ENCODE measurements at regions not wholly inside any gene's neighbourhood (a gene's known extent, or its start where the extent isn't known, plus 50 kb on each side); places are given as distances from the start of the nearest gene placed in this dataset.

DNA sequence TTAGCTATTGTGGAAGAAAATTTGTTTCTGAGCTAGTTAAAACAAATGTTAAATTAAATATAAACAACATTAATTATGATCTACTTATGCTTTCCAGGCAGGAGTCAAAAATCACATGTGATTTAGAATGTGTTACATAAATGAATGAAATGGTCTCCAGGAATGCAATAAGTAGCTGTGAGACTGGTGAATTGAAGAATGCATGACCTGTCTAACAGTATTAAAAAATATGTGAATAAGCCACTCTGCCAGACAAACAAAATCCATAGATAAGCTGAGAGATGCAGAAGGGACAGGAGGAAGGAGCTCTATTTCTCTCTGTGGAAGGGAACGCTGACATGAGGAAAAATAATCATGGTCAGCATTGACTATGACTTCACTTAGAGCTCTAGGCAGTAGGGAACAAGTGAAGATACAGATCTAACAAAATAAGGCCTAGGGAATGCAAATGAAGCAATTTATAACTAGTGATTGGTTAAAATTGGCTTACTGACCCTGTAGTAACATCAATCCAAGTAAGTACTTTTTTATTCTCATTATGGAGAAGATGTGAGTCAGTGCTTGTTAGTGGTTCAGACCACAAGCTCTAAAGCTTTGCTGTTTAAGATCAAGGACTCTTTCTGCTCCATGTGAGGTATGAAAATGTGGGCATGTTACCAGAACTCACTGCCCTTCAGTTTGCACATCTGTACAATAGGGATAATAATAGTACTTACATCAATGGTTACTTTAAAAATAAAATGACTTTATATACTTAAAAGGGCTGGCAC, 432.6 kb downstream of the MMUT start:
- H3K4me3 ChIP-seq (replicated peaks; ENCODE audit: low read depth, low read length) = no peak overlapping the region
- TF ChIP-seq, protein P1, sequence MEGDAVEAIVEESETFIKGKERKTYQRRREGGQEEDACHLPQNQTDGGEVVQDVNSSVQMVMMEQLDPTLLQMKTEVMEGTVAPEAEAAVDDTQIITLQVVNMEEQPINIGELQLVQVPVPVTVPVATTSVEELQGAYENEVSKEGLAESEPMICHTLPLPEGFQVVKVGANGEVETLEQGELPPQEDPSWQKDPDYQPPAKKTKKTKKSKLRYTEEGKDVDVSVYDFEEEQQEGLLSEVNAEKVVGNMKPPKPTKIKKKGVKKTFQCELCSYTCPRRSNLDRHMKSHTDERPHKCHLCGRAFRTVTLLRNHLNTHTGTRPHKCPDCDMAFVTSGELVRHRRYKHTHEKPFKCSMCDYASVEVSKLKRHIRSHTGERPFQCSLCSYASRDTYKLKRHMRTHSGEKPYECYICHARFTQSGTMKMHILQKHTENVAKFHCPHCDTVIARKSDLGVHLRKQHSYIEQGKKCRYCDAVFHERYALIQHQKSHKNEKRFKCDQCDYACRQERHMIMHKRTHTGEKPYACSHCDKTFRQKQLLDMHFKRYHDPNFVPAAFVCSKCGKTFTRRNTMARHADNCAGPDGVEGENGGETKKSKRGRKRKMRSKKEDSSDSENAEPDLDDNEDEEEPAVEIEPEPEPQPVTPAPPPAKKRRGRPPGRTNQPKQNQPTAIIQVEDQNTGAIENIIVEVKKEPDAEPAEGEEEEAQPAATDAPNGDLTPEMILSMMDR (IDR thresholded peaks at IDR 0.05; ENCODE audit: insufficient read depth, low read length, poor library complexity, severe bottlenecking) = no peak
- no peaks in the 10 kb centered on the region for H3K36me3 ChIP-seq (ENCODE audit: control insufficient read depth, insufficient read depth, low read length)
- no peaks in the 10 kb centered on the region for H3K27me3 ChIP-seq (replicated peaks; ENCODE audit: control insufficient read depth, insufficient read depth, low read length)
- no peak for DNase-seq (ENCODE audit: extremely low read depth, insufficient read length)

DNA sequence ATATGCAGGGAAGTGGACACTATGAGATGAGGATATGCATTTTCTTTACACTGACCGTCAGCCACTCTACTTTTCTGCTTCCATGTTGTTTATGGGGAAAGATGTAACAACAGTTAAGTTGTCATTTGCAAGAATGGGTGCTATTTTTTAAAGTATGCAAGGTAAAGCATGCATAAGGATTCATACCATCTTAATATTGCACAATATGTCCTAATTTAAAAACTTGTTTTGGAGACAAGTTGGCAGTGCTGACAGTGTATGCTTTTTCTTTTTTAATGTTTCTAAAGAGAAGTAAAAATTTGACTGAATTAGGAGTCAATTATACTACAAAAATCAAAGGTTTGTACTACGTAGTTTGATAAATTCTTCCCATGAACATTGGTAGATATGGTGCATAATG, 435.4 kb downstream of the MMUT start:
- H3K4me3 ChIP-seq (replicated peaks; ENCODE audit: low read depth, low read length) = no peak overlapping the region
- DNase-seq (ENCODE audit: extremely low read depth, insufficient read length) = no peak
- TF ChIP-seq, protein P1 (IDR thresholded peaks at IDR 0.05; ENCODE audit: insufficient read depth, low read length, poor library complexity, severe bottlenecking) = no peak
- H3K36me3 ChIP-seq (ENCODE audit: control insufficient read depth, insufficient read depth, low read length) = no peaks in the 10 kb centered on the region
- H3K27me3 ChIP-seq (replicated peaks; ENCODE audit: control insufficient read depth, insufficient read depth, low read length) = no peaks in the 10 kb centered on the region

DNA sequence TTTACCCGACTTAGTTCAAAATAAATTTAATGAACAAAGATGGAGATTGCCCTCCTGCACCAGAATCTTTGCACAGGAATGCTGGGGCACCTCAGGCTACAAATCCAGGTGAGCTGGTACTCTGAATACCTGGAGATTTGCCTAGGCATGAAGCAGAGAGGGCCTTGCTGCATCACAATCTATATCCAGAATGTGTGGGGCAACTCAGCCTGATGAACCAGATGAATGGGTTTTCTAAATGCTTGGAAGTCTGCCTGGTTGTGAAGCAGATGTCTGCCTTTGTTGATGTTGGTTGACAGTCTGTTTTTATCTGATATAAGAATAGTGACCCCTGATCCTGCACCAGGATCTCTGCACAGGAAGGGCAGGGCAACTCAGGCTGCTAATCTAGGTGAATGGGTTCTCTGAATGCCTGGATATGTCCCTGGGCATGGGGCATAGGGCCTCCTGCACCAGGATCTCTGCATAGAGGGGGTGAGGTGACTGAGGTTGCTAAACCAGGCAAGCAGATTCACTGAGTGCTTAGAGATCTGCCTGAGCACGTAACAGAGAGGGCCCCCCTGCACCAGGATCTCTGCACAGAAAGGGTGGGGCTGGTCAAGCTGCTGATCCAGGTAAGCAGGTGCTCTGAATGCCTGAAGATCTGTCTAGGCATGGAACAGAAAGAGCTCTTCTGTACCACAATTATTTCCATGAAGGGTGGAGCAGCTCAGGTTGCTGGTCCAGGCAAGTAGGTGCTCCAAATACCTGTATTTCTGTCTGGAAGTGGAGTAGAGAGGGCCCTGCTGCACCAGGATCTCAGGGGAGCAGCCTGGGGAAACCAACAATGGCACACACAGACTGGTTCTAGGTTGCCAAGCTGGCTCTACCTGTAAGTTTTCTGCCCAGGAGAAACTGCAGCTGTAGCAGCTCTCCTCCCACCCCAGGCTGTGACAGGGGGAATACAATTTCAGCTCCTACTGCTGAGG, 437.5 kb downstream of the MMUT start:
- Histone ChIP-seq H3K36me3 (ENCODE audit: control insufficient read depth, insufficient read depth, low read length) (no peaks in the 10 kb centered on the region), H3K27me3 (replicated peaks; ENCODE audit: control insufficient read depth, insufficient read depth, low read length) (no peaks in the 10 kb centered on the region), H3K4me3 (replicated peaks; ENCODE audit: low read depth, low read length) (no peak overlapping the region)
- TF ChIP-seq, protein P1 (IDR thresholded peaks at IDR 0.05; ENCODE audit: insufficient read depth, low read length, poor library complexity, severe bottlenecking) = no peak
- DNase-seq (ENCODE audit: extremely low read depth, insufficient read length) = no peak

DNA sequence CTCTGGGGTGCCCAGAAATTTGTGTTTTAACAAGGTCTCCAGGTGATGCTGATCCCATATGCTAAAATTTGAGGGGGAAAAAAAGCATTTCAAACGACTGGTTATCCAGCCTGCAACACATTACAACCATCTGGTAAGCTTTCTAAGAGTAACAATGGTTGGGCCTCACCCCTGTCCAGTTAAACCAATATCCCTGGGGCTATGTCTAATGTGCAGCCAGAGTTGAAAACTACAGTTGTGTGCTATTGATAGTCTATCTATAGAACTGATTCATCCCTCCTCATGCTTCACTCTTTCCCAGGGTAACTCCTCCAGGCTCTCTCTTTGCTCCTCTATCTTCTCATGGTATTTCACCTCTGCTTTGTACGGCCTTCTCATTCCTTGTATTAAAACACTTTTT, 458.3 kb downstream of the MMUT start:
- TF ChIP-seq, protein P1 (IDR thresholded peaks at IDR 0.05; ENCODE audit: insufficient read depth, low read length, poor library complexity, severe bottlenecking) = no peak
- no peak overlapping the region for H3K4me3 ChIP-seq (replicated peaks; ENCODE audit: low read depth, low read length)
- no peaks in the 10 kb centered on the region for H3K36me3 ChIP-seq (ENCODE audit: control insufficient read depth, insufficient read depth, low read length)
- no peak for DNase-seq (ENCODE audit: extremely low read depth, insufficient read length)
- H3K27me3 ChIP-seq (replicated peaks; ENCODE audit: control insufficient read depth, insufficient read depth, low read length) = no peaks in the 10 kb centered on the region

DNA sequence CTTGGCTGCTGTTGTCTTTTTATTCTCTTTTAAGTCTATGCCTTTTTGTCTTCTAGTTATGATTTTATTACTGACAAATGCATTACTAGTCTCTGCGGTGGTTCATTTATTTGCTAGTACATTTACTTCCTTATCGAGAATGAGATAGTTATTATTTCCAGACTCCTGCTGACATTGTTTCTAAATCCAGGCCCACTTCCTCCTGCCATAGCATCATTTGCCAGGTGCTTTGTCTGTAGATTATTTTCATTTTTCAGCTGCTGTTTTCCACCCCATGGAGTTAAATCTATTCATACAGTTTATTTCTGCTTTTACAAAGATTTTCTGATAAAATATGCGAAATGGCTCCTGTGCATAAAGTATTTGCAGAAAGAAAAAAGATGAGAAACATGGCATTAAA, 459.7 kb downstream of the MMUT start:
- H3K27me3 ChIP-seq (replicated peaks; ENCODE audit: control insufficient read depth, insufficient read depth, low read length) = no peaks in the 10 kb centered on the region
- no peak for DNase-seq (ENCODE audit: extremely low read depth, insufficient read length)
- H3K36me3 ChIP-seq (ENCODE audit: control insufficient read depth, insufficient read depth, low read length) = no peaks in the 10 kb centered on the region
- TF ChIP-seq, protein P1 (IDR thresholded peaks at IDR 0.05; ENCODE audit: insufficient read depth, low read length, poor library complexity, severe bottlenecking) = no peak
- H3K4me3 ChIP-seq (replicated peaks; ENCODE audit: low read depth, low read length) = no peak overlapping the region
